GM21723 (cell line): ENCODE measurements at regions not wholly inside any gene's neighbourhood (a gene's known extent, or its start where the extent isn't known, plus 50 kb on each side); places are given as distances from the start of the nearest gene placed in this dataset.

Experiments used
- ATAC-seq: cut with Tn5 transposase; IDR thresholded peaks from one replicate; pipeline ENCODE4 v1.9.1; 2021; ENCODE audit warnings: mild to moderate bottlenecking, moderate library complexity; ENCODE audit not compliant: unreplicated experiment

DNA sequence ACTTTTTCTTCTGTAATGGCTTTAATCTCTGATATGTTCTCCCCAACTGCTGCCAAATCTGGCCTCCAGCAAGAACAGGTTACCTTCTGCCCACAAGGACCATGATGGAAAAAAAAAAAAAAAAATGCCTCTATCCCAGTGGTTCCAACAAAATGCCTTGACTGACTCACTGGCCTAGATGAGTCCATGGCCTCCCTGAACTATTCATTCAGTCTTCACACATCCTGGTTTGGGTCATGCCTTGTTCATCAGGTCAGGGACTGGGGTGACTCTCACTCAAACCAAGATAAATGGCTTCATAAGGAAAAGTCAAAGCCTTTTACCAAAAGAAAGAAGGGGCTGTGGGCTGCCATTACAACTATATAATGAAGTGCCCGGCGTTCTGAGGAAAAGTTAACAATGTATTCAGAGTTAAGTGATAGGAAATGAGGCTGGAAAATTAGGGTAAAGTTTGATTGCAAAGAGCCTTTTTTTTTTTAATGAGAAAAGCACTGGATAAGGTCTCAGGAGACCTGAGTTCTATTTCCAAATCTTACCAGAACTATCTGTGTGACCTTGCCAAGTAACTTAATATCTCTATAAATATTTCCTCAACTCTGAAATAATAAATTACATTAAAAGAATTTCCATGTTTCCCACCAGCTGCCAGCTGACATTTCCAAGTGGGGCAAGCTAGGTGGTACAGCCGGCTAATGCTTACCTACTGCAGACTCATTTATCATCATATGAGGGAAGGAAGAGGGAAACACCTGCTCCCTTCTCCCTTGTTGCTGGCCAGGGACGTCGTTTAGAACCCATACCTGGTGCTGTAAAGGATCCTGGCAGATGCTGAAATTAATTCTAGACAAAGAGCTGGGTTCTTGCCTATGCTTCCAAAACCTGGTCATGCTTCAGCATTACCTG, 380.0 kb upstream of the MARCKS start:
- no peak for ATAC-seq

DNA sequence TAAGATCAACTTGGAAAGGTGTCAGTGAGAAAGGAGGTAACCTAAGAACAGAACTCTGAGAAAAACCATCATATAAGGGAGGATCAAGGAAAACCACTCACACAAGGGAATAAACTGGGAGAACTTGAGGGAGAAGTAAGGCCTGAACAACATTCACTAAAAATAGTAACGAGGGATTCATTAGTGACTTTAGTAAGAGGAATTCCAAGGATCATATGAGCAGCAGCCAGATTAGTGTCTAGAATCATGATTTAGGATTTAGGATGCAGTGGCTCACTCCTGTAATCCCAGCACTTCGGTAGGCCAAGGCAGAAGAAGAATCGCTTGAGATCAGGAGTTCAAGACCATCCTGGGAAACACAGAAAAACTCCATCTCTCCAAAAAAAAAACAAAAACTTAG, 376.5 kb upstream of the MARCKS start:
- no peak for ATAC-seq

DNA sequence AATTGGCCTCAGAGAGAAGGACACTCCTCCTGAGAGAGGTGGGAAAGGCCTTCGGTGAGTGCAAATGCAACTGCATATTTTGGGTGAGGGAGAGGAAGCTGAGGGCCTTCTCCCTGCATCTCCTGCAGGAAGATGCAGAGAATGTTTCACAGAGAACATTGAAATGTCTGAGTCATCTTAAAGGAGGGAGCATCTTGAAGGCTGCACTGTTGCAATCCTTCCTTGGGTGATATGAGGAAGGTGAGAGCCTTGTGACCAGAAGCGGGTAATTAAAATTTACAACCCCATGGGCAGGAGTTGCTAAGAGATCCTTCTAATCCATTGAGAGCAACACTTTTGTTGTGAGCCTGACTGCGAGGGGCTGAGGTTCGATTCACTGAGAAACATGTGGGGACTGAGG, 375.7 kb upstream of the MARCKS start:
- no peak for ATAC-seq

DNA sequence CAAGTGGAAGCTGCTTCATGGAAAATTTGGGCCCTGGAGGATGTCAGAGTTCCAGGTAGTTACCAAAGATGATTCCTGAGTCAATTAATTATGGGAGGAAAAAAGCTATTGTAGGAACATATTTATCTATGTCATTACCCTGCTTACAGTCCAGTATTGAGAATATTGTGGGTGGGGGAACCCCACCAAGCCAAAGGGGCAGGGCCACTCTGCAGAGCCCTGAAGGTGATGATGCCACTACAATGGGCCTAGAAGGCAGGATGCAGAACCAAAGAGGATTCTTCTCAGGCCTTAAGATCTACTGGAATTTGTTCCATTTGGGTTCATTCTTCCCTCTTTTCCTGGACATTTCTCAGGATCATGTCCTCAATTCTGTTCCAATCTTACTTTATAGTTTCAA, 375.2 kb upstream of the MARCKS start:
- ATAC-seq, result no peak

DNA sequence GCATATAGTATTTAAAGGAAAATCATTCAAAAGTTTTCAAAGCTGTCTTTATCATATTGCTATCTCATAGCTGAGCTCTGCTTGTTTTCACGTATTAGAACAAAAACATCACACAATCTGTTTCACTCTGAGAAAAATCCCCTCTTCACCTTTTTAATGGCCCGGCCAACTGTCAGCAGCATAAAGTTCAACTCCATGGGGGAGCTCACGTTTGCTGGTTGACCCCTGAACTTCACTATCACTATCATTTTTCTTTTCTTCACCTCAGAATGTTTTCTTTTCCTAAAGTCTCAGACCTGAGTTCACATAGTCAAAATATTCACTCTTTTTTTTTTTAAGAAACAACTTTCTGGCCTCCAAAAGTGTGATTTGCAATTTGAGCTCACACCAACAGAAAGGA, 374.4 kb upstream of the MARCKS start:
- ATAC-seq, result no peak

DNA sequence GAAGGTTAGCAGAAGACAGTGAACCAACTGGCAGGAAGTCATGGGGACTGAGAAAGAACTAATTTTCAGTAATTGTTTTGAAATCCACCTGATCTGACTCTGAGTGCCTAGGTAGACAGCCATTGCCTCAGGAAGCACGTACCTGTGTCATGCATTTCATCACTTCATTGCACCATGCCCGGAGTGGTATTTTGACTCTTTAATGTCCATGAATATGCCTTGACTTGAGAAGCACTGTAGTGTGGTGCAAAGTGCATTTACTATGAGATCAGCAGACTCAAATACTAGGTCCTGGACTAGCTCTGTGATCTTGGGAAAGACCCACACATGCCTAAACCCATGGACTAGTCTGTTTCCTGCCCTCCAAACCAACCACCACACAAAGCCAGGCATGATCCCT, 370.9 kb upstream of the MARCKS start:
- no peak for ATAC-seq

DNA sequence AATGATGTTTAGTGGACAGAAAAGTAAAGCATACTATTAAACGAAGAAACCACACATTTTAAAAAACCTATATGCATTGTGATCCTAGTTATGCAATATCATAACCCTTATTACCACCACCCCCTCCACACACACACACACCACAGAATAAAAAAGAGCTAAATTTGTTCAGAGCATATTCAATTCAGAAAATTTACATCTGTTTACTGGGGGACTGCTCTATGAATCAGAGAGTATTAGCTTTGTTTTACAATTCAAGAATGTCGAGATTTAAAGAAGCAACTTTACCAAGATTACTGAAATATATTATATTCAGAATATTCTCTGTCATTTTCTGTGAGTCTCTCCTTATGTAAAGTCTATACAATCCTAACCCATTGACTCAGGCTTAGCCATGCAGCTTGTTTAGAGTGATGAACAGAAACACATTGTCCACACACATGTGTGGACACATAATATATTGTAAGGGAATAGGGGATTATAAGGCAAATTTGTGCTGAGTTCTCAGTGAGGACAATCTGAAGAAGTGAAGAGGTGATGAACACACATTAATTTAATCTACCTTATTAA, 369.6 kb upstream of the MARCKS start:
- ATAC-seq, result no peak

DNA sequence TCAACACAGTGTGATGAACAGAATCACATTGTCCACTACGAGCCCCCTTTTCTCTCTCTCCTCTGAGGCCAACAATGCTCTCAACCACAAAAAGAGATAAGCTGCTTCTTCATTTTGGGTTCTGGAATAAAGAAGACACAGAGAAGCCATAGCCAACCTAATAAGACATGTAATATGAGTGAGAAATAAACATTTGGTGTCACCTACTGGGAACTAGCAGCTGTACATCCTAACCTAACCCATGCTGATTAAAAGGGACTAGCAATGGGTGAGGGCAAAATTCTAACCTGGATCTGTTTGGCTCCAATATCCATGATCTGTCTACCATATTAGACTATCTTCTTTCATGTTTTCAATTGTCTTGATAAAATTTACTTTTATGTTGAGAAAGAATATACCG, 369.1 kb upstream of the MARCKS start:
- no peak for ATAC-seq

DNA sequence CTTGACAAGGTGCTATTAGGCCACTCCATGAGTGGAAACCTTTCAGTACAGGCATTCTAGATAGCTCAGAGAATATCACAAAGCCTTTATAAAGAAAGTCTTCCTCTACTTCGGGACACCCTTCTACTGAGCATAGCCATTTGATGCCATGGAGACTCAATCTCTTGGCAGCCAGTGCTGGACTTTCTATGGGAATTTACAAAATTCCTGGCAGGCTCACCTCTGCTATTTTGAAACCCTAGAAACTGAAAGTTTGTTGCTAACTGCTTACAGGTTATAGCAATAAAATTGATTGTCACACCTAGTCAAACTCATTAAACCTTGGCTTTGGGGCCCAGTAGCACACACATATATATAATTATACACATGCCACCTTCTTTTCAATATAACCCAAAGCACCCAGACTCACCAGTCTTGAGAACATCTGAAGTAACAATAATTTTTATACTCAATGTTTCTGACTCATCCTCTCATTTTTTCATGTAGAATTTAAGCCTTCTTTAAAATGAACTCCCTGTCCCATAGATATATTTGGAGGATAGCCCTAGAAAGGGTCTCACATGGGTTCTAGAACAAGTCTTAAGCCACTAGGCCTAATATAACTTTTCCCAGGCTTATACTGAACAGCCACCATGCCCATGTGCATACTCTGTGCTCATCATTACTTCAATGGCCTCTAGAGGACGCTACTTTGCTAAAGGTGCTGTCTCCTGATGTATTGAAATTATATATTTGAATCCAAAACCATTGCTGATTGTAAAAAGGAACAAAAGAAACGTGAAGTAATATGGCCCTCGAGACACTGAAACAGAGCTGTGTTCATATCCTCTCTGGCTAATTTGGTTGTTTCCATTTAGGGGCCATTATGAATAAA, 368.1 kb upstream of the MARCKS start:
- no peak for ATAC-seq

DNA sequence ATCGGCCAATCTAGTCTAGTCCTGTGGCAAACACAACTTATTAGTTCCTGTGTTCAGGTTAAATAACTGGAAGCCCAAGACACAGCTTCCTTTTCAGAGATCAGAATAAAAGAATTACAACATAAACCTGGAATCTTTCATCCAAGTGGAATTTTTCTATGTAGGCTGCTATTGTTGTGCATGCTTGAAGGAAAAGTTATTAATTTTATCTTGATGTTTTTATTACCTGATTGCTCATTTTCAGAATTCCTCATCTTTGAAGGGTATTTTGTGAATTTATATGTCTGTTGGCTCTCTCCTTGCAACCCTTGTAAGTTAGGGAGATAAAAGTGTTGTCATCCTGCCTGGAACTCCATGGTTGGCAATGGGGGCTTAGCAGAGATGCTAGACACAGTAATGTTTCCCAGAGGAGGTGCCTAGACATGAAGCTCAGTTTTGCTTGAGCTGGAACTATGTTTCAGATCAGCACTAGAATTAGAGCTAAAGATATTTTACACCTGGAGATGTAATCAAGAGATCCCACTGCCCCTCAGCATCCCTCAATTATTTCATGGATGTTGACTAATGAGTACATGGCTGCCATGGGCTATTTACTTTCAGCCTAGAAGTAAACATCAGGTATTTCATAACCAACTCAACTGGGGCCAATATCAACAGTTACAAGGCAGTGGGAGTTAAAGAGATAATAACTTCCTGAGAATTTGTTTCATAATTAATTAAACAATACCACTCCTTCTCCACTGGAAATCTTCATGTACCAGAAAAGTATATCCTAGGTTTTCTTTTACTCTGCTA, 367.0 kb upstream of the MARCKS start:
- ATAC-seq, result no peak

DNA sequence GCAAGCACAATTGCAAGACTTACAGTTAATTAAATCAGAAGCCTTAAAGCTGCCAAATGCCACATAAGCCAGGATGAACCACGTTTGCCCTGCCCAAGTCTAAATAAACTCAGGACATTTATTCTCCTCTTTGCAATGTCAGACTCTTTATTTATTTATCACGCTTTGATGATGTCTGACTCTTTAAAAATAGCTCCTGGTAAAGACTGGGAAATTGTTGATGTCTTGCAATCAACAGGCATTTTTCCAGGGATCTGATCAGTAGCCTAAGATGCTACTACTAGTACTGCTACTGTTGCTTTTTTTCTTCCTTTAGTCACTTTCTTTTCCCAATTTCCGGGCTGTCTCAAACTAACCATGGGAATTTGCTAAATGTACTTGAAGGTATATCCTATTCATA, 365.8 kb upstream of the MARCKS start:
- no peak for ATAC-seq

DNA sequence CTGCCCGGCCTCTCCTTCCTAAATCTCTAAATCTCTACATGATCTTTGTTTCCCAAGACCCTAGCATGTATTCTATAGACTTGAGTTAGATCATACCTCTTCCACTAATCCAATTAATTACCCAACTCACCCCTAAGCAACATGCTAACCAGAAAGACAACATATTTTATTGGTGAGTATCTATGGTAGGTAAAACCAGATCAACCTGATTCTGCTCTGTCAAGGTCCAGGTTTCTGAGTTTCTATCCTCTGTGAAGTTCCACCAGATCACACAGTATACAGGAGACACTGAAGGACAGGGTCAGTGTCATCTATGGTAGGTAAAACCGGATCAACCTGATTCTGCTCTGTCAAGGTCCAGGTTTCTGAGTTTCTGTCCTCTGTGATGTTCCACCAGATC, 363.2 kb upstream of the MARCKS start:
- ATAC-seq, result no peak

DNA sequence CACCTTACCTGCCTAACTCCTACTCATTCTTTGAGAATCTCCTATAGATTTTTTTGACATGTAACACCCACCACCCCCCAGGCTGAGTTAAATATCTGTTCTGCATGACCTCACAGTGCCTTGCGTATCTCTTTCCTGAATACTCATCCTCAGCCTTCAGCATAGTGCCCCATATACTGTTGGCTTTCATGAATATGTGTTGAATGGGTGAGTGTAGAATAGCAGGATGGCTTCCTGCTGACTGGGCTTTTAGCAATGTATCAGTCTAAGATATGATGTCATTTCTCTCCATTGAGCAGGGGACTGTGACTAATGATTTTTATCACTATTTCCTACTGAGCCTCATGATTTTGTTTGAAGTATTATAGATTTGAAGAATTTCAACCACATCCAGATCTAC, 361.6 kb upstream of the MARCKS start:
- no peak for ATAC-seq

DNA sequence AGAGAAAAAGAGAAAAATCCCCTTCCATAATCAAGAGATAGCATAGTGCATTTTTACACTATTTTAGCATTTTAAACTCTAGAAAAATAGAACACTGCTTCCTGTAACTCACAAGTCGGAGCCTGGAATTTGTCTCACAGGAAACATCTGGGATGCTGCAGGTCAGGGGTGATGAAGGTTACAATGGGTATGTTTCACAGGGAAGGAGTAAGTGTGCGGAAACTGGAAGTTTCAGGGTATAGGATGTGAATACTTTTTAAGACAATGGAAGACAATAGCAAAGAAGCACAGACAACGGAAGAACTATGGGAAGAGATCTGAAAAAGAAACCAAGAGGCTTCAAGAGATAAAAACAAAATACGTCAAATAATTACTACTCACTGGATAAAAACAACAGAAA, 361.0 kb upstream of the MARCKS start:
- no peak for ATAC-seq

DNA sequence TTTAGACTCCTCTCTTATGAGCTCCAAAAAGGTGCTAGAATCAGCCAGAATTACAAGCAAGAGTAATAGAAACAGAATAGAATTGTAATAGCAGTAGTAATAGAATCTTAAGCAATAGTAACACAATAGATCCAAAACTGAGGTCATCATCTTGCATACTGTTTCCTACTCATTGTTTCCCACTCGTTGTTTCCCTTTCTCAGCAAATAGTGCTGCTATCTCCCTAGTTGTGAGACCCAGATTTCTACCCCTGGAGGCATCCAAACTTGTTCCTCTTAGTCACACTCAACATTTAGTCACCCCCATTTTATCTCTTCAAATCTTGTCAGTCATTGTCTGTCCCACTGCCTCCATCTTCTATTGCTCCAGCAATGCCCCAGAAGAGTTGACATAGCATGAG, 356.9 kb upstream of the MARCKS start:
- ATAC-seq, result no peak

DNA sequence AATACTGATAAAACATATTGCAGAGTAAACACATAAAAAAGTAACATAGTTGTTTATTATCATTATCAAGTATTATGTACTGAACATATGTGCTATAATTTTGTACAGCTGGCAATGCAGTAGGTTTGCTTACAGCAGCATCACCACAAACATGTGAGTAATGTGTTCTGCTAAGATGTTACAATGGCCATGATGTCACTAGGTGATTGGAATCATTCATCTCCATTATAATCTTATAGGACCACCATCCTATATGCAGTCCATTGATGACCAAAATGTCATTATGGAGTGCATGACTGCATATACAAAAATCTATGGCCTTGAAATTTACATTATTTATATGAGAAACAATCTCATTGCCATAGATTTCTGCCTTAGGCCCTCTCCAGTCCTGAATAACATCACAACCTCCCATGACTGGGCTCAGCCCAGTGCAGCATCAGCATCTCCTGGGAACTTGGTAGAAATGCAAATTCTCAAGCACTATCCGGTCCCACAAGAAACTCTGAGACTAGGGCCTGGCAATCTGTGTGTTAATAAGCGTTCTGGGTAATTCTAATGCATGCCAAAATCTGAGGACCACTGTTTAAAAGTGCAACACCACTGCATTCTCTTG, 352.0 kb upstream of the MARCKS start:
- no peak for ATAC-seq

DNA sequence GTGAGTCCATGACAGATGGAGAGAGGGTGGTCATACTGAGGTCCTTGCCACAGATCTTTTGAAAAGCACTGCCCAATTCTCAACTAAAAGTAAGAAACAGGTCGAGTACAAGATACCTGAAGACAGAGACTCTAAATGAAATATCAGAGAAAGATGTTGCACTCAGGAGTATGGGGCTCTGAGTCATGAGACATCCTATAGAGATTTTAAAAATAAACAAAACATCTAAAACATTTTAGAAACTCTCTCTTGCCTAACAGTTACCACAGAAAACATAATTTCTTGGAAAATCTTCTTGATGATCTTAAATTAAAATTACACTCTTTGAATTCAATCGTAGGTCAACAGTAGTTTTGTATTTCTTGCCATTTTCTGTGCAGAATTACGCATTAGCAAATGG, 348.9 kb upstream of the MARCKS start:
- ATAC-seq, result no peak

DNA sequence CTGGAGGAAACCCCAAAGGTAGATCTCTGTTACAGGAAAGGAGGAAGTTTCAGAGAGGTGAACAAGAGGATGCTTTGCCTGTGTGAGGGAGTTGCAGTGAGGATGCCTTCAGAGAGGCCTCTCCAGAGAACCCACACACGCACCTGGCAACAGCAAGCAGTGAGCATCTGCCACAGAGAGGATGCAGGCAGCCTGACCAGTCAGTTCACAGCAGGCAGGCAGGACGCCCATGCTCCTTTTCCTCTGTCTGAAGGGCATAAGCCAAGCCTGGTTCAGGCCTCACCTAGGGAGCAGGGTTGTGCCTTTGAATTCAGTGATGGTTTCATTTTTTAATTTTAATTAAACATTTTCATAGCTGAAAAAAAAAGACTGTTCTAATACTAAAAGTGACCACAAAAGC, 346.0 kb upstream of the MARCKS start:
- no peak for ATAC-seq

DNA sequence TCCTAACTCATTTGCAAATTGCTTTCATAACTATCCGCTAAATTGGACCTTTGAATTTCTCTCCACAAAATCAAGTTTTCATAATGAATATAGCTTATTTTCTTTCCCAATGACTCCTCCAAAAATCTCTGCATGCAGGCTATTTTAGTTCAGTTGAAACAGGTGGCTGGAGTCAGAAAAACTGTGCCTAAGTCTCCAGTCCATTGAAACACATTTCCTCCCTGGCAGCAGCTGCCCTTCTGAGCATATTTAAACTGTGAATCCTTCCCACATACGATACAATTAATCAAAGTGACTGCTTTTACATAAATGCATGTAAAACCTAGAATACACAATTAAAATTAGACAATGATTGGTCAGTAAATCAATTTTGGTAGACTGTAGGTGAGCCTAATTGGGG, 344.6 kb upstream of the MARCKS start:
- ATAC-seq, result no peak

DNA sequence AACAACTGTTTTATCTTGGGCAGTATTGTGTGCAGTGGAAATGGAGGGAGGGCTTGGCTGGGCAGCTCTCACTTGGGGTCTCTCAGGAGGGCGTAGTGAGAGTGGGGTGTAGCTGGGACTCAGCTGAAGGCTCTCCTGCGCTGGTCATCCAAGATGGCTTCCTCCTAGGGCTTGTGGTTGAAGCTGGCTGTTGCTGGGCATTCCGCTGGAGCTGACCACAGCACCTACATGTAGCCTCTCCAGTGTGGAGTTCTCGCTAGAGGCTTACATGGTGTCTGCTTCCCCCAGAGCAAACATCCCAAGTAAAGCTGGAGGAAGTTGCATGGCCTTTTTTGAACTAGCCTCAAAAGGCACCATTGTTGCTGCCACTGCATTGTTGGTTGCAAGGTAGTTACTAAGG, 344.1 kb upstream of the MARCKS start:
- ATAC-seq, result no peak

DNA sequence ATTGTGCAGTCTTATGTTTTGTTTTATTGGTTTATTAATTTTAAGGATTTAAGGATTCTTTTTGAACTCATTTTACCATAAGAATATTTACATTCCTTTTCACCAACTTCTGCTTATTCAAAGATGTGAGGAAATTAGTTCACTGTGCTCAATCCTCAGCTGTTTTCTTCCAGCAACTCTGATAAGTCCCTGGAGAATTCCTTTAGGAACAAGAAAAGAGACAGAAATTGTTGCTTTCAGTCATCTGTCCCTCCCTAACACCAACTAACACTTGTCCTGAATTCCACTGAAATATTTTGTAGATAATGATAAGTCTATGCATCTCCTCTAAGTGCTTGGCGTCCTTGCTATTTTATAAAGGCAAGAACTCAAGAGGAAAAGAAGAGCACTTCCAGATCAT, 334.8 kb upstream of the MARCKS start:
- ATAC-seq, result no peak
